T-helper 1 cell treated with Interleukin-12 subunit alpha and Interleukin-12 subunit beta and Interleukin-4 antibody, amounts not matched to agents 30 ng/mL and 1 ng/mL, for 36 hours (primary cell): ENCODE measurements at regions not wholly inside any gene's neighbourhood (a gene's known extent, or its start where the extent isn't known, plus 50 kb on each side); places are given as distances from the start of the nearest gene placed in this dataset.

Source experiments
- intact Hi-C: fragments of 100-400 bp; cut with micrococcal nuclease; formaldehyde crosslinking; loops from one replicate; pipeline ENCODE4 v1.15.1; 2024

DNA sequence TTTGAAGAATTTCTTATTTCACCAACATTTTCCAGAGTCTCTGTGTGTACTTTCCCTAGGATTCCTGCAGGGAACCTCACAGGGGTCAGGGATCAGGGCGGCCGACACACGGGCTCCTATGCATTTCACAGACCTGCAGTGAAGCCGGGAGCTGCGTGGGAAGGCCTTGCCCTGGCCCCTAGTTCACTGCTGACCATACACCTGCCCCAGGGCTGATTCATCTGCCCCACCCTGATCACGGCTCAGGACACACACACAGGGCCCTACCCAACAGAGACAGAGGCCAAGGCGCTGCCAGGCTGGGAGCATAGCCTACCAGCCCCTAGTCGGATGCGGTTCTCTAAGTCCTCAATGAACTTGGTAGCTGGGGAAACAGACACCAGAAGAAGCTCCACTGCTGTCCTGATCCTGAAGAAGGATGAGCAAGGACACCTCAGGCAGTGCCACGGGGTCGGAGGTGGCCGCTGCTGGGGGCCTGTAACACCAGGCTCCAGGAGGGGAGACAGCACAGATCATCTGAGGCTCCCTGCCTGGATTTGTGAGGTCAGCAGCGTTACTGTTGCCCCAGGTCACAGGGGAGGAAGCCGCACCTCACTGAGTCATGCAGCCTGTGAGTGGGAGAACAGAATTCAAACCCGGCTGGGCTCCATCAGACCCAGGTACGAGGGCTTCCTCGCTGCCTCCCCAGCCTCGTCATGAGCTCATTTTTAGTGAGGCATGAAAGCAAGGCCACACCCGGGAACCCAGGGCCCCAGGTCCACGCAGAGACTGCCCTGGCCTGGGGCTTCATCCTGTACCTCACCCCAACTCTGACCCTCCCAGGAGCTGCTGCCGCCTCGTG is 278.8 kb upstream of the PPP2R2D start:
- intact Hi-C loops: no loop called here

DNA sequence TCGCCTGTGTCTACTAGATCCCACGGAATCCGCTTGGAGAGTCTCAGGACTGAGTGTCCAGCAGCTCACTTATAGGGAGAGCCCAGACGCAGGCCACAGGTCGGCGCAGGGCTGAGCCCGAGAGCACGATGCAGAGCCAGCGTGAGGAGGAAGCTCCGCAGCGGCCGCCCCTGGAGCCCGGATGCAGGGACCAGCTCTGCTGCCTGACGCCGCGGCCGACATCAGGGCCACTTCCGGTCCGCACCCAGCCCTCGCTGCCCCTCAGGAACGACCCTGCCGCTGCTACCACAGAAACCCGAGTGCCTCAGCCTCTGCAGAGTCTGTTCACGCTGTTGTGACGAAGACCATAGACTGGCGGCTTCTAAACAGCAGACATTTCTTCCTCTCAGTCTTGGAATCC is 275.8 kb upstream of the PPP2R2D start:
- intact Hi-C loops: no loop called here

DNA sequence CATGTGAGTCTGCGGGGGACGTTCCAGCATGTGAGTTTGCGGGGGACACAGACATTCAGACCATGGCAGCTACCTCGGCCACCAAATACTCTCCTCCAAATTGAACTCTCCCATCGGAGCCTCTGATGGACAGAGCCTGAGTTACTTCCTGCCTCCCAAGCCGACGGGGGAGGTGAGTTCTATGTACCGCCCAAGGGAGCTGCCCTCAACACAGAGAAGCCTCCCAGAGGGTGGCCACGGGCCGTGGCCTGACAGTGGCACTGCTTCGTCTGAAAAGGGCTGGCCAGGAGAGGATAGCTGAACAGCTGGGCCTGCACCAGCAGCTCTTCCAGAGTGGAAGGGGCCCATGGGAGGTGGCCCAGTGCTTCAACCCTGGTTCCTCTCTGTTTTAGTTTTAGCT is 274.5 kb upstream of the PPP2R2D start:
- intact Hi-C loops: no loop called here

DNA sequence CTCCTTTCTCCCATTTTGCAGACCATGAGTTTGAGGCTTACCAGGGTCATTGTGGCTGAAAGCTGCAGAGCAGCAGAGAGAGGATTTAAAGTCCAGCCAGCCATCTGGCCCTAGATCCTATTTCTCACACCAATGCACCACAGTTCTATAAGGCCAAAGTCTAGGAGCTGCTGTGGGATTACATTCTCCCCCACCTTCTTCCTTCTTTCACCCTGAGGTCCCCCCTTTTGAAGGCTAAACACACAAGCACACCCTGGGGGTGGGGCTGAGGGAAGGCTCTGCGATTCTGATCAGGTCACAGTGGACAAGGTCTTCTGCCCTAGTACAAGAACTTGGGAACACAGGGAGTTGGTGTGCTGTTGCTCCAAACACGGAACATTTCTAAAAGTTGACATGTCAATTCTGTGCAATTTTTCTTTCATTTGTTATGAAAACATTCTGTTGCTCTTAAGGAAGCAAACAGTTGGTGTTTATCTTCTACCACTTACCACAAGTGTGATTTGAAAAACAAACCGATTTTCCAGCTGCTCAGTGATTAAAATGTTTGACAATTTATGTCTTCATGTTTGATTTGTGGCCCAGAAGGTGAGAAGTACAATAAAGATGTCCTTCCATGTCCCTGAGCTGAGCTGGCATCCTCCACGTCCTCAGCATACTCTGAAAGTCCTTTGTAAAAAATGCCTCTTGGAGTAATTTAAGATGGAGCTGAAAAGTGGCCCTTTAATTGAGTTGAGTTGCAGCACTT is 271.6 kb upstream of the PPP2R2D start:
- intact Hi-C loops: no loop called here

DNA sequence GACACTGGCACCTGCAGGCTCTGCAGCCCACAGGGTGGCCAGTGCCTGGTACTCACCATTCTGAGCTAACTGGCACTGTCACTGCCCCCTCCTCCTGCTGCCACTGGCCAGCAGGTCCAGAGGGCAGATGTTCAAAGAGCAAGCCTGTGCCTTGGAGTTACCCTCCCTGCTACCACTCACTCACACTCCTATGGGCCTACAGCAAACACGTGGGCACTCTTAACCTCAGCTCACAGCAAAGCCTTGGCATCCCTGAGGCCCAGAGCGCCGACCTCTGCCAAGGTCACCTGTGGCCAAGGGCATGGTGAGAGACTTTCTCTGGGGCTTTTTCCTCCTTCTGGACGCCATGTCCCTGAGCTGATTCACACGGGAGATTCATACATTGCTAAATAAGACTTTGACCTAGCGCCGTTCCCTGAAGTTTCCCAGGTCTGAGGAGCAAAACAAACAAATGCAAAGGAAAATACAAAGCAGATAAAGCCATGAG is 270.0 kb upstream of the PPP2R2D start:
- intact Hi-C loops: no loop called here

DNA sequence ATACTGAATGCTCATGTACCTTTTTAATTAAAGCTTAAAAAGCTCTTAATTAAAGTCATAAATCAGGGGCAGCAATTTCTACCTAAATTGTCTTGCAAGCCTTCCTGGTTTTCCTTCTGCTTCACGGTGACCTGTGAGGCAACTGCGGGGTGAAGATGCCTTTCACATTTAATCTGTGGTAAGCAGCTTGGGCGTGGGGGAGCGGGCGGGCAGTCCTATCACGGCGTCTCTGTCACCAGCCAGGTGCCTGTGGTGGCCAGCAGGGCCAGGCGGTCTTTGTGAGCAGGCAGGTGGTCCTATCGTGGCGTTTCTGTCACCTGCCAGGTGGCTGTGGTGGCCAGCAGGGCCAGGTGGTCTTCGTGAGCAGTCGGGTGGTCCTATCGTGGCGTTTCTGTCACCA is 269.2 kb upstream of the PPP2R2D start:
- intact Hi-C loops: no loop called here

DNA sequence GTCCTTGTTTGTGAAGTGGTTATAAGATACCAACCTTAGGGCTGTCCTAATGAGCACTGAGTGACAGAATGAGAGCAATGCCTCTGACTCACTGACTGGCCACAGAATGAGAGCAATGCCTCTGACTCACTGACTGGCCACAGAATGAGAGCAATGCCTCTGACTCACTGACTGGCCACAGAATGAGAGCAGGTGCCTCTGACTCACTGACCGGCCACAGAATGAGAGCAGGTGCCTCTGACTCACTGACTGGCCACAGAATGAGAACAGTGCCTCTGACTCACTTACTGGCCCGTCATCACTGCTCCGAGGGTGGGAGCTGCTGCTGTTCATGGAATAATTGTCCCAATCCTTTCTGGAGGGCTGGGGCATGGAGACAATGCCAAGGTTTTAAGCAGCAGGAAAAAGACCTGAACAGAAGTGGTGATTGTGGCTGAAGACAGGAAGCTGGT is 265.2 kb upstream of the PPP2R2D start:
- intact Hi-C loops: no loop called here

DNA sequence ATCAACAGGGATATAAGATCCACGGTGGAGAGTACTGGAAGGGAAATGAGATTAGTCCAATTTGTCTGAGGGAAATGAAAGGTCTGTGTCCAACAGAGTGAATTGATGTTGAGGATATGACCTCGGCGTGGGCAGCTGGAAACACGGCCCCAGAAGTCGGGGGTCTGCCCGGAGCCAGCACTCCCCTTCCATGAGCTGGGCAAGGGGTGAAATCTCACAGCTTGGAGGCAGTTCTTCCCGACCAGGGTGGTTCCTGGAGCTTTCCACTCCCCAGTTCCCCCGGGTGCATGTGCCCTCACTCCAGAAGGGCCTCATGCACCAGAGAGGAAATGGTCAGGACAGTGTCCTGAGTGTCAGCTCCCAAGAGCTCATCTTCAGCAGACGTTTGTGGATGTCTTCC is 264.7 kb upstream of the PPP2R2D start:
- intact Hi-C loops: no loop called here

DNA sequence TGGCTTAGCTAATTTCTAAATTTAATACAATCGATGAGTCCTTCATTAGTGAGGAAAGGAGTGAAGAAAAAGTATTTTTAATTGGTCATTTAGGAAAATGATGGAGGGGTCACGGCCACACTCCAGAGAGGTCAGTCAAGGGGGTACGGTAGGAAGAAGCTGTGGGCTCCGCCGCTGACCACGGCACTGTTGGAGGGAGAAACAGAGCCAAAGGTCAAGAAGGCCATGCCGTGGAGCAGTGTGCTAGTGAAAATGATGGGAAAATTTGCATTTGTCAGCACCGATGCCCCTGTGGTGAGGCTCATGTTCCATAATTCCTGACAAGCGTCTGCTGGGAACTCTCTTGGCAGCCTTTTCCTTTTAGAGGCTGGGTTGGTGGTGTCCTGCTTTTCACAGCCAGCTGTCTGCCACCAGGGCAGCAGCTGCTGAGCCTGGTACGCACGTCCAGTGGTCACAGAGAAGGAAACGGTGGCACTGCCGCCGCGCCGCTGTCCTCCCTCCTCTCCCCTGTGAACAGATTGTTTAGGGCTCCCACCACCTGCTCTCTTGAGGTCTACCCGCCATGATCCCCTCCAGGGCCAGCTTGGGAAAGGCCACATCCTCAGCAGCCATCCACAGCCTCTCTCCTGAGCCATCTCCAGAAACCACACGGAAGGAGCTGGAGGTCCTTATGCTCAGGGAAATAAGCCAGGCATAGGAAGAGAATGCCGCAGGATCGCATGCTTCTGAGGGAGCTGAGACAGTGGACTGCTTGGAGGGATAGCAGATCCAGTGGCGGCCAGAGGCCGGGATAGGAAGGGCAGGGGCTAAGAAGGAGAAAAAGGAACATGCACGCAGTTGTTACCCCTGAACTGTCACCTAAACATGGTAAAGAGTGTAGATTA is 263.7 kb upstream of the PPP2R2D start:
- intact Hi-C loops: no loop called here

DNA sequence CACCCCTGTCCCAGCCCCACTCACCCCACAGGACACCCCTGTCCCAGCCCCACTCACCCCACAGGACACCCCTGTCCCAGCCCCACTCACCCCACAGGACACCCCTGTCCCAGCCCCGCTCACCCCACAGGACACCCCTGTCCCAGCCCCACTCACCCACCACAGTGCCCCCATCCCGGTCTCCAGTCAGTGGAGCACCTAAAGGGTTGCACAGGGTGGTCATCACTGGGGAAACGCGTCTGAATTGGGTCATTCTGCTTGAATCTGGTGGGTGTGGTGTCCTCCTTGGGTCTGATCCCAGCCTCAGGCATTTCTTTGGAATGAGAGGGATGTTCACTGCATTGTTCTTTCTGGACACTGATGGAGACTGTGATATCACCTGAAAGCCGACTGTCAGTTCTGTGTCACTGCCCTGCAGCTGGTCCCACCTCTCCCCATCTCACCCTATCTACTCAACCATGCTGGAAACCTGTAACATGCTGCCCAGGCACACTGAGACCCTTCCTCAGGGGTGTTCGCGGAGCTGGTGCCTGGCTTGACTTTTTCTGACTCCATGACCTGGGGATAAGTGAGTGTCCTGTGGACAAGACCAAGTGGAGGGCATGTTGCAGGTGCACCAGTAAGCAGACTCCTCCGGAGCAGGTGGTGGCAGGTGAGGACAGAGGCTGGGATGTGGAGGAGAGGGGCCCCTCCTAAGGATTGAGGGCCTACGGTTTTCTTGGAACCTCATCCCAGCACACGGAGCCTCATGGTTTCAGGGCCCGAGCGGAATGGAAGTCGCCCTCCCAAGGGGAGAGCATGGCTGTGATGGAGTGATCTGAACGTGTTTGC is 262.5 kb upstream of the PPP2R2D start:
- intact Hi-C loops: no loop called here

GRCh38 chr10:131638880-131639278 is 261.9 kb upstream of the PPP2R2D start:
- intact Hi-C loops: no loop called here

DNA sequence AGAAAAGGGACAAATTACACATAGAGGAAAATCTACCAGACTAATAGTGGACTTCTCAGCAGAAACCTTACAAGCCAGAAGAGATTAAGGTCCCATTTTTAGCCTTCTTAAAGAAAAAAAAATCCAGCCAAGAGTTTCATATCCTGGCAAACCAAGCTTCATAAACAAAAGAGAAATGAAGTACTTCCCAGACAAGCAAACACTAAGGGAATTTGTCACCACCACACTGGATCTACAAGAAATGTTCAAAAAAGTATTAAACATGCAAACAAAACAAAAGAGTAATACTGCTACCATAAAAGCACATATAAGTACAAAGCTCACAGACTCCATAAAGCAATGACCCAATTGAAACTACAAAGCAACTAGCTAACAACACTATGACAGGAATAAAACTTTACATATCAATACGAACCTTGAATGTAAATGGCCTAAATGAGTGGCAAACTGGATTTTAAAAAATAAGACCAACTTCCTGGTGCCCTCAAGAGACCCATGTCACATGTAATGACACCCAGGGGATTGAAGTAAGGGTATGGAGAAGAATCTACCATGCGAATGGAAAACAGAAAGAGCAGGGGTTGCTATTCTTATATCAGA is 260.7 kb upstream of the PPP2R2D start:
- intact Hi-C loops: no loop called here

DNA sequence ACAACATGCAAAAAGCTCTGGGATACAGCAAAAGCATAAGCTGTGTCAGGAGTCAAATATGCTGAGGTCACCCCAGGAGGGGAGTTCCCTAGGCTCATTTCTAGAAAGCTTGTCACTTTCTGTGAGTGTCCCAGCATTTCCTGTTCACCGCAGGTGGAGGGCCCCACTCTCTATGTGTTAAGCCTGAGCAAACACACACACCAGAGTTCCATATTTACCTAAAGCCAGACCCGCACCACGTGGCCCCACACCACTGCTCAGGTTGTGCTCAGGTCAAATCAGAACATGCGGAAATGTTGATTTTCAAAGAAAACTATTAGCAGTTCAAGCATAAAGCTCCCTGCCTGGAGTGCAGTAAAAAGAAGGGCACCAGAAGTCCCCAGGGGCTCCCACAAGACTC is 259.6 kb upstream of the PPP2R2D start:
- intact Hi-C loops: no loop called here

DNA sequence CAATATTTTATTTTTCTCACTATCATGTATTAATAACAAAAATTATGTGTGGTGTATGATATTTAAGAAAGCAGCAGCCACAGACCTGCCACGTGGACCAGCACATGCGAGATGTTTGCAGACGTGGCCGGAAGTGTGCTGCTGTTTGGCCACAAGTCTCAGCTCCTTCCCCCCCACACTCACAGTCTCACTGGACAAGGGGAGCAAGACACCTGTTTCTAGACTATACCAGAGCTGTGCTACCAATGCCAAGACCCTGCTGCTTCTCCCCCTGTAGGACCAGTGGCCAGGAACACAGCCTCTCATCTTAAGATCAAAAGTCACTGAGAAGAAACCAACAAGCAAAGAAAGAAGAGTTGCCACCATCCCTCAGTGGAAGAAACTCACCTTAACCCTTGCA is 258.9 kb upstream of the PPP2R2D start:
- intact Hi-C loops: no loop called here

DNA sequence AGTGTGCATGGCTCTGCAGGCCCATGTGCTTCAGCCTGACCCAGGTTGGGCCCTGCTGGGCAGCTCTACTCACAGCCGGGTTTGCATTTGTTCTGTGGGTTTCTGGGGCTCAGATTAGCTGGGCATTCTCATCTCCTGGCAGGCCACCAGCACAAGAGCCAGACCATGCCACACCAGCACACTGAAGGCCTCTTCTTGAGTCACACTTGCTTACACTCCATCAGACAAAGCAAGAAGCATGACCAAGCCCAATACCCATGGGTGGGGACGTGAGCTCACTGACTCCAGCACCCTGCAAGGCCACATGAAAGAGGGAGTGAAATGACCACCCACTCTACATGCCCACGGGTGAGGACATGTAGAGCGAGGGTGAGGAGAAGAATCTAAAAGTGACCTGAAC is 257.8 kb upstream of the PPP2R2D start:
- intact Hi-C loops: no loop called here

GRCh38 chr10:131644289-131644688 is 256.5 kb upstream of the PPP2R2D start:
- intact Hi-C loops: no loop called here

DNA sequence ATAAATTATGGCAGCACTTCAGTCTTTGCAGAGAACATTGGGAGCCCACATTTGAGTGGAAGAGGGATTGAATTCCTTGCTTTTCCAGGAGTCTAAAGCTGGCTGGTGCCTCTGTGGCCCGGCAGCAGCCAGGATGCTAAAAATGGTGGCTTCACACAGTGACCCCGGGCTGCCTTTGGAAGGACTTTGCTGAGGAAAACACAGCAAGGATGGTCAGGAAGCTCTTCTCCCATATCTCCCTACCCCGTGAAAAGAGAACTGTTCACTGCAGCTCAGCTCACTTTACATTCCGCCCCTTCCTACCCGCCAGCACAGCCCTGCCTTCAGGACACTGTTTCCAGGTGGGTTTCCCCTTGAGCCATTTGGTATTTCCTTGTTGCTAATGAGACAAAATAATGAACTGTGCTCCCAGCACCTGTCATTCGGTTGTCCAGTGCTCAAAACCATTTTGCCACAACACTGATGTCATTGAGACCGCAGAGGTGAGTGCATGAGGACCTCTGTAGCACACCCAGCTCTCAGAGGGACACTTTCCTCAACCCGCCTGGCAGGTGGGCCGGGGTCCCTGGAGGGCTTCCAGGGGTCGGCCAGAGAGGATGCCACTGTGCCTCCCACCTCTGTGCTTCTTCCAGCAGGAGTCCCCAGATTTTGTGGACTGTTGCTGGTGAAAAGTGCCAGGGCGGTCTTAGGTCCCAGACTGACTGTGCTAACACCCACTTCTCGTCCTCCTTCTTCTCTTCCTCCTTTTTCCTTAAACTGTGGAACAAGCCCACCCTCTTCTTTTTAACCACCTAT is 255.7 kb upstream of the PPP2R2D start:
- intact Hi-C loops: no loop called here

DNA sequence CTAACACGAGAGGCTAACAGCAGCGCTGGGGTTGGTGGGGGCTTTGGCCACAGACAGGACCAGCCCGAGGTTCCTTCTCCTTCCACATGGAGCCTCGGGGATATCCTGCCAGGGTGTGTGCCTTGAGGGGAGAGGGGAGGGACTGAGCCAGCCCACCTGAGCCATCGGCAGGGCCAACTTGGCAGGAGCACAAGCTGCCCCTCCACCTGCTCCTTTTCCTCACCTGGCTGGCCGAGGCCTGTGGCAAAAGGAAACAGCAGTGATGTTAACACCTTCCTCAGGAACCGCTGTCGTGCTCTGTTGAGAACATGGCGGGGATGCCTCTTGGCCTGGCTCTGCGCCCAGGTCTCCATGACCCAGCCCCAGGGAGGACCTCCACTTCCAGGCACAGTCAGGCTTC is 255.1 kb upstream of the PPP2R2D start:
- intact Hi-C loops: no loop called here
